Upper lobe of left lung (tissue), 6 donors: ENCODE measurements at regions not wholly inside any gene's neighbourhood (a gene's known extent, or its start where the extent isn't known, plus 50 kb on each side); places are given as distances from the start of the nearest gene placed in this dataset.
A peak's percentile ranks its signal among the peaks of the same experiment; 100 is the strongest.
"Not testable (repeated sequence)": the region's sequence is repeated elsewhere in the genome, so short reads cannot be mapped to it uniquely, and the experiment has no call there.

Source experiments
- ATAC-seq, 2 donors: fragments of 200-7000 bp; cut with Tn5 transposase; one replicate each; pipeline ENCODE4 v1.9.1; 2022; ENCODE audit warnings: mild to moderate bottlenecking in 2 of 2, moderate library complexity in 2 of 2; ENCODE audit not compliant: low FRiP score in 2 of 2
- DNase-seq, 2 donors: peaks; one replicate each; pipeline ENCODE4 v3.0.0-alpha.2; 2019 to 2020
- H3K27ac ChIP-seq, 4 donors: fragments of 200-600 bp; sonication (generic); one replicate each; pipeline ENCODE4 v1.5.1; 2016 to 2019
- H3K27me3 ChIP-seq, 4 donors: fragments of 200-600 bp; sonication (generic); one replicate each; pipeline ENCODE4 v1.5.1; 2017 to 2019
- H3K36me3 ChIP-seq, 4 donors: fragments of 200-600 bp; sonication (generic); one replicate each; pipeline ENCODE4 v1.5.1; 2016 to 2019
- H3K4me1 ChIP-seq, 4 donors: fragments of 200-600 bp; sonication (generic); one replicate each; pipeline ENCODE4 v1.5.1; 2018 to 2019
- H3K4me3 ChIP-seq, 4 donors: fragments of 200-600 bp; sonication (generic); one replicate each; pipeline ENCODE4 v1.5.1; 2017 to 2019; ENCODE audit warnings: mild to moderate bottlenecking in 2 of 4, moderate library complexity in 1 of 4
- H3K9me3 ChIP-seq, 4 donors: fragments of 200-600 bp; sonication (generic); one replicate each; pipeline ENCODE4 v1.5.1; 2018 to 2019
- EP300 ChIP-seq, 4 donors: sonication (generic); formaldehyde crosslinking; IDR thresholded peaks; one replicate each; pipeline ENCODE4 v1.5.1; 2017; ENCODE audit warnings: antibody characterized with exemption in 4 of 4, control low read depth in 2 of 4
- POLR2A ChIP-seq, 4 donors: fragments of 450-650 bp; IDR thresholded peaks; one replicate each; pipeline ENCODE4 v1.5.1; 2016 to 2017; ENCODE audit warnings: antibody characterized with exemption in 4 of 4, mild to moderate bottlenecking in 2 of 4
- POLR2AphosphoS5 ChIP-seq, 2 donors: sonication (generic); formaldehyde crosslinking; IDR thresholded peaks; one replicate each; pipeline ENCODE4 v1.5.1; 2017; ENCODE audit warnings: antibody characterized with exemption in 2 of 2
- WGBS, 2 donors: methylation state at CpG; one replicate each; pipeline ENCODE4 v1.1.5; 2017 to 2018; 5-methylcytosine and 5-hydroxymethylcytosine counted together
- TF ChIP-seq, protein P1 (sequence below), 6 experiments: fragments of 450-650 bp in 4 of 6; fragments of 200-600 bp in 2 of 6; sonication (generic) in 2 of 6; IDR thresholded peaks; one replicate each; pipeline ENCODE4 v1.5.1; 2016 to 2019; ENCODE audit warnings: antibody characterized with exemption in 6 of 6
- donor health status: DM: no; HTN: no; CAD: no; lungs with moderate emphysema.
- donor health status: DM: no; HTN: yes; CAD: no; lungs with severe emphysema.

DNA sequence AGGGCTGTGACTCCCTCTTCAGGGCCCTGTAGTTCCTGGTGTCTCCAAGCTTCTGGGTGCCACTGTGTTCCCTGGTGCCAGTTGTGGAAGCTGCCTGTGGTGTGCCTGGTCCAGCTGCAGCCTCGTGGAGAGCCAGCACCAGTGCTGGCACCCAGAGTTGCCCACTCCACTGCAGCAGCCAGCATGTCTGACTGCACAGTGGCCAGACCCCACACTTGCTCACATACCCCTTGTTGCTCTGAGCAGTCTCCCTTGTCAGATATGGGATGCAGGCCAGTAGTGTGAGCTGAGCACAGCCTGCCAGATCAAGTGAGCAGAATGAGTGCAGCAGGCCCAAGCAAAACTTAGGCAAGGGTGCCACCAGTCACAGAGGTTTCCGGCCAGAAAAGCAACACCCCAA lies 108.6 kb downstream of the ZMAT1 start:
- 53% methylated on average over 2 of the region's 2 CpGs; no CpG with 5 or more reads in 1 of the 2 donors for WGBS, 2 donors
- TF ChIP-seq EP300 (IDR thresholded peaks at IDR 0.05), result no peak
- TF ChIP-seq, protein P1, sequence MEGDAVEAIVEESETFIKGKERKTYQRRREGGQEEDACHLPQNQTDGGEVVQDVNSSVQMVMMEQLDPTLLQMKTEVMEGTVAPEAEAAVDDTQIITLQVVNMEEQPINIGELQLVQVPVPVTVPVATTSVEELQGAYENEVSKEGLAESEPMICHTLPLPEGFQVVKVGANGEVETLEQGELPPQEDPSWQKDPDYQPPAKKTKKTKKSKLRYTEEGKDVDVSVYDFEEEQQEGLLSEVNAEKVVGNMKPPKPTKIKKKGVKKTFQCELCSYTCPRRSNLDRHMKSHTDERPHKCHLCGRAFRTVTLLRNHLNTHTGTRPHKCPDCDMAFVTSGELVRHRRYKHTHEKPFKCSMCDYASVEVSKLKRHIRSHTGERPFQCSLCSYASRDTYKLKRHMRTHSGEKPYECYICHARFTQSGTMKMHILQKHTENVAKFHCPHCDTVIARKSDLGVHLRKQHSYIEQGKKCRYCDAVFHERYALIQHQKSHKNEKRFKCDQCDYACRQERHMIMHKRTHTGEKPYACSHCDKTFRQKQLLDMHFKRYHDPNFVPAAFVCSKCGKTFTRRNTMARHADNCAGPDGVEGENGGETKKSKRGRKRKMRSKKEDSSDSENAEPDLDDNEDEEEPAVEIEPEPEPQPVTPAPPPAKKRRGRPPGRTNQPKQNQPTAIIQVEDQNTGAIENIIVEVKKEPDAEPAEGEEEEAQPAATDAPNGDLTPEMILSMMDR (IDR thresholded peaks at IDR 0.05), result no peak
- no peak for TF ChIP-seq POLR2A (IDR thresholded peaks at IDR 0.05)
- TF ChIP-seq POLR2AphosphoS5 (IDR thresholded peaks at IDR 0.05), result no peak
- peaks cover 0 to 1% (median 0%) of the 10 kb centered on the region in 4 donors for H3K9me3 ChIP-seq
- no peaks in the 10 kb centered on the region for H3K36me3 ChIP-seq
- peak in 1 of 2 donors; percentile 63 for ATAC-seq
- H3K4me3 ChIP-seq, result no peak overlapping the region
- peak in 1 of 2 donors; percentile 12 for DNase-seq
- no peaks in the 10 kb centered on the region for H3K4me1 ChIP-seq
- no peak overlapping the region for H3K27ac ChIP-seq
- no peaks in the 10 kb centered on the region for H3K27me3 ChIP-seq

DNA sequence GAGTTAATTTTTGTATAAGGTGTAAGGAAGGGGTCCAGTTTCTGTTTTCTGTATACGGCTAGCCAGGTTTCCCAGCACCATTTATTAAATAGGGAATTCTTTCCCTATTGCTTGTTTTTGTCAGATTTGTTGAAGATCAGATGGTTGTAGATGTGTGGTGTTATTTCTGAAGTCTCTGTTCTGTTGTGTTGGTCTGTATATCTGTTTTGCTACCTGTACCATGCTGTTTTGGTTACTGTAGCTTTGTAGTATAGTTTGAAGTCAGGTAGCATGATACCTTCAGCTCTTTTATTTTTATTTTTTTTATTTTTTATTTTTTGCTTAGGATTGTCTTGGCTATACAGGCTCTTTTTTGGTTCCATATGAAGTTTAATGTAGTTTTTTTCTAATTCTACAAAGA lies 114.1 kb downstream of the ZMAT1 start:
- 92 to 100% methylated on average over 1 of the region's 1 CpG for WGBS, 2 donors
- DNase-seq, H3K27ac ChIP-seq: not testable (repeated sequence)

DNA sequence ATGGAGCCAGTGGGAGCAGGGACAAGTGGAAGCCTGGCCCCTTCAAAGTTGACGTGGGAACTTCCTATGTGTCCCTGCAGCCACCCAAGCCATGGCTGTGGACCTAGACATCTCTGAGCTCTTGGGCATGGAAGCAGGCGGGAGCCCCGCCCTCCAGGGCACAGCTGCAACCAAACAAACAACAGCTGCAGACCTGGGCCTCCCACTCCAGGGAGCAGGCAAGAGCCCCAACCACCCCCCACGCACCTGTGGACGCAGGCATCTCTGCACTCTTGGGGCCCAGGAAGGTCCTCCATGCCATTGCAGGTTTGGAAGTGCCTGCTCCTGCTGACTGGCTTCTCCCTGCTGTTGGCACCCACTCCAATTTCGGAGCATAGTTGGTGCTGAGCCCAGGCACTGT lies 118.6 kb downstream of the ZMAT1 start:
- Histone ChIP-seq H3K27ac (no peak overlapping the region), H3K27me3 (no peaks in the 10 kb centered on the region), H3K4me1 (no peaks in the 10 kb centered on the region), H3K4me3 (no peak overlapping the region), H3K36me3 (no peaks in the 10 kb centered on the region), H3K9me3 (peaks cover 0 to 21% (median 1%) of the 10 kb centered on the region in 4 donors)
- TF ChIP-seq POLR2A (IDR thresholded peaks at IDR 0.05) (no peak), POLR2AphosphoS5 (IDR thresholded peaks at IDR 0.05) (no peak), EP300 (IDR thresholded peaks at IDR 0.05) (no peak)
- TF ChIP-seq, protein P1 (IDR thresholded peaks at IDR 0.05), result no peak
- WGBS, 2 donors, result 74 to 78% methylated on average over 3 to 6 of the region's 6 CpGs
- no peak for DNase-seq
- ATAC-seq, result no peak

More for the DNA sequence above, 114.1 kb downstream of the ZMAT1 start:
- H3K36me3 ChIP-seq, ATAC-seq, H3K4me1 ChIP-seq, H3K27me3 ChIP-seq, H3K4me3 ChIP-seq: not testable (repeated sequence)
- H3K9me3 ChIP-seq, result peaks cover 0 to 16% (median 1%) of the 10 kb centered on the region in 4 donors

DNA sequence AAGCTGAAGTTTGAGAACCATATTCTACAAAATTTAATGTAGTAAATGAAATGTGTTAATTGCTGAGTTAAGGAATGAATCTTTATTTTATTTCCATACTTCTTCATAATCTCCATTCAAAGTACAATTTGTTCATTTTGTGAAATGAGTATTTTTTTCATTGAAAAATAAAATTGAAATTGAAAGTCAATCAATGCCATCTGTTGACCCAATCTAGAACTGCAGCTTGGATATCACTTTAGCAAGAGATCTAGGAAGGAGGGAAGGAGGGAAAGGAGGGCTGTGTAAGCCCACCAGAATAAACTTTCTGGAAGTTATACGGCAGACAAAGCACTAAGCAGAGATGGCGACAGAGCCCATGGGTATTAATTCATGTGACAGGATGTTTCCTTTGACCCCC lies 128.4 kb downstream of the ZMAT1 start:
- Histone ChIP-seq H3K4me1 (no peaks in the 10 kb centered on the region), H3K27ac (no peak overlapping the region), H3K4me3 (no peak overlapping the region), H3K27me3 (no peaks in the 10 kb centered on the region), H3K9me3 (no peaks in the 10 kb centered on the region), H3K36me3 (no peaks in the 10 kb centered on the region)
- TF ChIP-seq POLR2AphosphoS5 (IDR thresholded peaks at IDR 0.05), result no peak
- TF ChIP-seq, protein P1 (IDR thresholded peaks at IDR 0.05), result peak in 5 of 6 experiments; percentile 21 to 44 (median 21)
- 9 to 34% methylated on average over 2 of the region's 2 CpGs for WGBS, 2 donors
- no peak for DNase-seq
- ATAC-seq, result no peak

DNA sequence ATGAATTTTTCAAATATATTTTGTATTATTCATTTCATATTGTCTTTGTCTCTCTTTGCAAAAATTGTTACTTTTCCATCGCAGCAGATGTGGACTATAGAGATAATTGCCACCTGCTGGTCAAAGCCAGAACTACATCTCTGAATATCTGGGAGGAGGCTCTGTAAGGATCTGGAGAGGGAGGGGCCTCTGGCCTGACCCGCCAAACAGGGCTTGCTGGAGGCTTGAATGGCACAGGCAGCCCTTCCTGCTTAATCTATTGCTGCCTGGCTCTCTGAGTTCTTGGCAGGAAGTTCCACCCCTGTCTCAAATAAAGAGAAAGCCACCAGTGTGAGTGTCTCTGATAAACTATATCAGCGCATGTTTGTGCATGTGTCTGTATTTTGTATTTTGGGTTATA lies 132.4 kb downstream of the ZMAT1 start:
- Histone ChIP-seq H3K27me3 (no peaks in the 10 kb centered on the region), H3K4me1 (no peaks in the 10 kb centered on the region), H3K36me3 (no peaks in the 10 kb centered on the region), H3K4me3 (peak overlapping the region in 2 of 4 donors; percentile 28 to 29), H3K27ac (no peak overlapping the region), H3K9me3 (no peaks in the 10 kb centered on the region)
- peak in 1 of 2 donors; percentile 92 for DNase-seq
- 4 to 15% methylated on average over 2 to 3 of the region's 3 CpGs for WGBS, 2 donors
- TF ChIP-seq POLR2AphosphoS5 (IDR thresholded peaks at IDR 0.05), result no peak
- TF ChIP-seq, protein P1 (IDR thresholded peaks at IDR 0.05), result peak; percentile 73 to 91 (median 77)
- peak; percentile 95 for ATAC-seq
